ENCODE measurements at regions not wholly inside any gene's neighbourhood (a gene's known extent, or its start where the extent isn't known, plus 50 kb on each side); places are given as distances from the start of the nearest gene placed in this dataset.

DNA sequence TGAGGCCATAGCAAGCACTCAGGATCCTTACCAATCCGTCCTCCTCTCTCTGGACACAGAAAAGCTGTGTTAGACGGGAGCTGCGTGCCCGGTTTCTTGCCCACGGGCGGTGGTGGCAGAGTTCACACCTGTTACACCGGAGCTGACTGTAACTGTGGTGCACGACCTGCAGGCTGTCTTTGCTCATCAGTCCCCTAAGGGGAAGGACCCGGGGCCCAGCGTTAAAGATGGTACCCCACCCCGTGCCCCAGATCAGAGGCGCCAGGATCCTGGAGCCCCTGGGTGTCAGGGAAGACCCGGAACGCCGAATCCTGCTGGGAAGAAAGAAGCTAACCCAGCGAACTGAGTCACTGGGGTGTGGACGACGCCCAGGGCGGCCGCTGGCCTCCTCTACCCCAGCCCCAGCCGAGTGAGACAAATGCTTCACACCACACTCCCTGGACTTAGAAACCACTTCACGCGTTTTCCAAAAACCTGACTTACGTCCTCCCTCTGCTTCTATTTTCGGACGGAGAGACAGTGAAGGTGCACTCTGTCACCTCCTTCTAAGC lies 293.6 kb upstream of the SALL3 start:
- TF ChIP-seq, protein P1, sequence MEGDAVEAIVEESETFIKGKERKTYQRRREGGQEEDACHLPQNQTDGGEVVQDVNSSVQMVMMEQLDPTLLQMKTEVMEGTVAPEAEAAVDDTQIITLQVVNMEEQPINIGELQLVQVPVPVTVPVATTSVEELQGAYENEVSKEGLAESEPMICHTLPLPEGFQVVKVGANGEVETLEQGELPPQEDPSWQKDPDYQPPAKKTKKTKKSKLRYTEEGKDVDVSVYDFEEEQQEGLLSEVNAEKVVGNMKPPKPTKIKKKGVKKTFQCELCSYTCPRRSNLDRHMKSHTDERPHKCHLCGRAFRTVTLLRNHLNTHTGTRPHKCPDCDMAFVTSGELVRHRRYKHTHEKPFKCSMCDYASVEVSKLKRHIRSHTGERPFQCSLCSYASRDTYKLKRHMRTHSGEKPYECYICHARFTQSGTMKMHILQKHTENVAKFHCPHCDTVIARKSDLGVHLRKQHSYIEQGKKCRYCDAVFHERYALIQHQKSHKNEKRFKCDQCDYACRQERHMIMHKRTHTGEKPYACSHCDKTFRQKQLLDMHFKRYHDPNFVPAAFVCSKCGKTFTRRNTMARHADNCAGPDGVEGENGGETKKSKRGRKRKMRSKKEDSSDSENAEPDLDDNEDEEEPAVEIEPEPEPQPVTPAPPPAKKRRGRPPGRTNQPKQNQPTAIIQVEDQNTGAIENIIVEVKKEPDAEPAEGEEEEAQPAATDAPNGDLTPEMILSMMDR (IDR thresholded peaks at IDR 0.05; ENCODE audit: poor library complexity, severe bottlenecking) = no peak
- TF ChIP-seq TAF1 (IDR thresholded peaks at IDR 0.05; ENCODE audit: low read depth) (no peak), POLR2AphosphoS5 (IDR thresholded peaks at IDR 0.05) (no peak), SMC3 (conservative IDR thresholded peaks at IDR 0.05; ENCODE audit: poor library complexity) (no peak), EZH2 (IDR thresholded peaks at IDR 0.05; ENCODE audit: borderline replicate concordance, insufficient read depth, low read length, poor library complexity, severe bottlenecking) (no peak), RAD21 (conservative IDR thresholded peaks at IDR 0.05) (no peak), EP300 (conservative IDR thresholded peaks at IDR 0.05; ENCODE audit: poor library complexity, severe bottlenecking) (no peak), MXI1 (conservative IDR thresholded peaks at IDR 0.05; ENCODE audit: poor library complexity, severe bottlenecking) (no peak)
- TF ChIP-seq, protein P2, sequence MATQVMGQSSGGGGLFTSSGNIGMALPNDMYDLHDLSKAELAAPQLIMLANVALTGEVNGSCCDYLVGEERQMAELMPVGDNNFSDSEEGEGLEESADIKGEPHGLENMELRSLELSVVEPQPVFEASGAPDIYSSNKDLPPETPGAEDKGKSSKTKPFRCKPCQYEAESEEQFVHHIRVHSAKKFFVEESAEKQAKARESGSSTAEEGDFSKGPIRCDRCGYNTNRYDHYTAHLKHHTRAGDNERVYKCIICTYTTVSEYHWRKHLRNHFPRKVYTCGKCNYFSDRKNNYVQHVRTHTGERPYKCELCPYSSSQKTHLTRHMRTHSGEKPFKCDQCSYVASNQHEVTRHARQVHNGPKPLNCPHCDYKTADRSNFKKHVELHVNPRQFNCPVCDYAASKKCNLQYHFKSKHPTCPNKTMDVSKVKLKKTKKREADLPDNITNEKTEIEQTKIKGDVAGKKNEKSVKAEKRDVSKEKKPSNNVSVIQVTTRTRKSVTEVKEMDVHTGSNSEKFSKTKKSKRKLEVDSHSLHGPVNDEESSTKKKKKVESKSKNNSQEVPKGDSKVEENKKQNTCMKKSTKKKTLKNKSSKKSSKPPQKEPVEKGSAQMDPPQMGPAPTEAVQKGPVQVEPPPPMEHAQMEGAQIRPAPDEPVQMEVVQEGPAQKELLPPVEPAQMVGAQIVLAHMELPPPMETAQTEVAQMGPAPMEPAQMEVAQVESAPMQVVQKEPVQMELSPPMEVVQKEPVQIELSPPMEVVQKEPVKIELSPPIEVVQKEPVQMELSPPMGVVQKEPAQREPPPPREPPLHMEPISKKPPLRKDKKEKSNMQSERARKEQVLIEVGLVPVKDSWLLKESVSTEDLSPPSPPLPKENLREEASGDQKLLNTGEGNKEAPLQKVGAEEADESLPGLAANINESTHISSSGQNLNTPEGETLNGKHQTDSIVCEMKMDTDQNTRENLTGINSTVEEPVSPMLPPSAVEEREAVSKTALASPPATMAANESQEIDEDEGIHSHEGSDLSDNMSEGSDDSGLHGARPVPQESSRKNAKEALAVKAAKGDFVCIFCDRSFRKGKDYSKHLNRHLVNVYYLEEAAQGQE (IDR thresholded peaks at IDR 0.05; ENCODE audit: borderline replicate concordance) = no peak
